KMS-11 (cell line): ENCODE measurements at regions not wholly inside any gene's neighbourhood (a gene's known extent, or its start where the extent isn't known, plus 50 kb on each side); places are given as distances from the start of the nearest gene placed in this dataset.

ENCODE experiments used
- H2AFZ ChIP-seq: fragments of 200-600 bp; sonication (generic); 2 replicates; pipeline ENCODE4 v1.6.1; 2016; ENCODE audit warnings: antibody characterized with exemption, mixed run types, low read depth
- H3K27ac ChIP-seq: fragments of 200-600 bp; sonication (generic); 2 replicates; pipeline ENCODE4 v1.6.1; 2016; ENCODE audit warnings: mild to moderate bottlenecking, mixed run types
- H3K27me3 ChIP-seq: fragments of 200-600 bp; sonication (generic); 2 replicates; pipeline ENCODE4 v1.6.1; 2017; ENCODE audit warnings: mild to moderate bottlenecking, low read depth, mixed run types, moderate library complexity; ENCODE audit not compliant: insufficient read depth
- H3K36me3 ChIP-seq: fragments of 200-600 bp; sonication (generic); 2 replicates; pipeline ENCODE4 v1.6.1; 2017; ENCODE audit warnings: mild to moderate bottlenecking, mixed run types; ENCODE audit not compliant: insufficient read depth
- H3K4me1 ChIP-seq: fragments of 200-600 bp; sonication (generic); 2 replicates; pipeline ENCODE4 v1.6.1; 2016; ENCODE audit warnings: mild to moderate bottlenecking, low read depth, mixed run types; ENCODE audit not compliant: poor library complexity, severe bottlenecking
- H3K4me2 ChIP-seq: fragments of 200-600 bp; sonication (generic); 2 replicates; pipeline ENCODE4 v1.7.0; 2016; ENCODE audit warnings: mild to moderate bottlenecking, mixed run types
- H3K4me3 ChIP-seq: fragments of 200-600 bp; sonication (generic); IDR thresholded peaks from 2 replicates; pipeline ENCODE4 v1.6.1; 2017; ENCODE audit warnings: low read depth, low read length, mixed read lengths; ENCODE audit not compliant: insufficient read depth
- H3K79me2 ChIP-seq: fragments of 200-600 bp; sonication (generic); 2 replicates; pipeline ENCODE4 v1.6.1; 2016; ENCODE audit warnings: low read depth, mixed run types; ENCODE audit not compliant: insufficient read depth
- H3K9ac ChIP-seq: fragments of 200-600 bp; sonication (generic); 2 replicates; pipeline ENCODE4 v1.6.1; 2016; ENCODE audit warnings: mild to moderate bottlenecking, mixed run types
- H4K20me1 ChIP-seq: fragments of 200-600 bp; sonication (generic); 2 replicates; pipeline ENCODE4 v1.6.1; 2016; ENCODE audit warnings: mild to moderate bottlenecking, mixed run types; ENCODE audit not compliant: insufficient read depth
- TF ChIP-seq, protein P1 (sequence below): fragments of 200-600 bp; sonication (generic); conservative IDR thresholded peaks from 2 replicates; pipeline ENCODE4 v1.6.1; 2017; ENCODE audit warnings: low read depth, mild to moderate bottlenecking, antibody characterized with exemption, low read length, moderate library complexity, mixed read lengths

DNA sequence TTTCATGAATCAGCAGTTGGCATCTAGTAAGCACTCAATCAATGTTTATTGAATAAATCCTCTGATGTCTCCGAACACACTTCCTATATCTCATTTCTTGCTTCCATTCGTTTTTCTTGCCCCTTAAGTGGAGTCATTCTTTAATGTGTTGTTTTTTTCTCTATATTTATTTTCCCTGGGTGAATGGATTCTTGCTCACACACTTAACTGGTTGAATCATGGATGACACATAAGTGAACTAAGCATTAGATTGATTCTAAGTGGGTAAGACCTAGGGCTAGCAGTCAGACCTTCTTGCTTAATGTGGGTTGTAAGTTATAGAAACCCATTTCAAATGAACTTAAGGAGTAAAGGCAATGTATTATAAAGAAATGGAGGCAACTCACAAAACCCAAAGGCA, 111.1 kb downstream of the RTL3 start:
- H2AFZ ChIP-seq: no peak overlapping the region
- TF ChIP-seq, protein P1, sequence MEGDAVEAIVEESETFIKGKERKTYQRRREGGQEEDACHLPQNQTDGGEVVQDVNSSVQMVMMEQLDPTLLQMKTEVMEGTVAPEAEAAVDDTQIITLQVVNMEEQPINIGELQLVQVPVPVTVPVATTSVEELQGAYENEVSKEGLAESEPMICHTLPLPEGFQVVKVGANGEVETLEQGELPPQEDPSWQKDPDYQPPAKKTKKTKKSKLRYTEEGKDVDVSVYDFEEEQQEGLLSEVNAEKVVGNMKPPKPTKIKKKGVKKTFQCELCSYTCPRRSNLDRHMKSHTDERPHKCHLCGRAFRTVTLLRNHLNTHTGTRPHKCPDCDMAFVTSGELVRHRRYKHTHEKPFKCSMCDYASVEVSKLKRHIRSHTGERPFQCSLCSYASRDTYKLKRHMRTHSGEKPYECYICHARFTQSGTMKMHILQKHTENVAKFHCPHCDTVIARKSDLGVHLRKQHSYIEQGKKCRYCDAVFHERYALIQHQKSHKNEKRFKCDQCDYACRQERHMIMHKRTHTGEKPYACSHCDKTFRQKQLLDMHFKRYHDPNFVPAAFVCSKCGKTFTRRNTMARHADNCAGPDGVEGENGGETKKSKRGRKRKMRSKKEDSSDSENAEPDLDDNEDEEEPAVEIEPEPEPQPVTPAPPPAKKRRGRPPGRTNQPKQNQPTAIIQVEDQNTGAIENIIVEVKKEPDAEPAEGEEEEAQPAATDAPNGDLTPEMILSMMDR: no peak
- no peak overlapping the region for H3K9ac ChIP-seq
- no peaks in the 10 kb centered on the region for H3K36me3 ChIP-seq
- H3K79me2 ChIP-seq: no peaks in the 10 kb centered on the region
- H3K4me1 ChIP-seq: no peaks in the 10 kb centered on the region
- H3K4me2 ChIP-seq: no peak overlapping the region
- no peak overlapping the region for H3K27ac ChIP-seq
- H3K27me3 ChIP-seq: no peaks in the 10 kb centered on the region
- no peaks in the 10 kb centered on the region for H4K20me1 ChIP-seq
- no peak overlapping the region for H3K4me3 ChIP-seq

DNA sequence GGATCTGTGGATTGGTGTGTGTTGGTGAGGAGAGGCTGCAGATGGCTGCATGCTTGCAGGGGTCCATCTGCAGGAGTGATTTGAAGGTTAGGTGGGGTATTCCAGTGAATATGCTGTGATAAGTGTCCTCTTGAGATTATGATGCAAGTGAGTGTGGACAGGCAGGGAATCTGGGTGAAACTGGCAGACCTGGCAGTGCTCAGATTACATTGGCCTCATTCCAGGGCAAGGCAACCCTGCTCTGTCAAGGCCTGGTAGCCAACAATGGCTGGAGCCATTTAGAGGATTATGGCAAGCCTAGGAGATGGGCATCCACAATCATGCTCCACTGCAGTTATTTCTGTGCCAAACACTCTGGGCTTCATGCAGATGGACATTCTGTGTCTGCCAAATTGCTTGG, 113.9 kb downstream of the RTL3 start:
- Histone ChIP-seq H3K79me2 (no peaks in the 10 kb centered on the region), H3K27me3 (no peaks in the 10 kb centered on the region), H2AFZ (no peak overlapping the region), H3K27ac (no peak overlapping the region), H3K4me2 (no peak overlapping the region), H4K20me1 (no peaks in the 10 kb centered on the region), H3K4me3 (no peak overlapping the region), H3K4me1 (no peaks in the 10 kb centered on the region), H3K36me3 (no peaks in the 10 kb centered on the region), H3K9ac (no peak overlapping the region)
- TF ChIP-seq, protein P1: no peak

DNA sequence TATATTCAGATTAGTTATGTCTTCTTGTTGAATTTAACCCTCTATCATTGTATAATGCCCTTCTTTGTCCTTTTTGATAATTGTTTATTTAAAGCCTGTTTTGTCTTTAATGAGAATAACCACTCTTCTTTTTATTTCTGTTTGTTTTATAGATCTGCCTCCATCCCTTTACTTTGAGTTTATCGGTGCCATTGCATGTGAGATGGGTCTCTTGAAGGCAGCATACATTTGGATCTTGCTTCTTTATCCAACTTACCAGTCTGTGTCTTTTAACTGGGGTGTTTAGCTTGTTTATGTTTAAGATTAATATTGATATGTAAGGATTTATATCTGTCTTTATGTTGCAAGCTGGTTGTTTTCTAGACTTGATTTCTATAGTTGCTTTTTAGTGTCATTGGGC, 115.8 kb downstream of the RTL3 start:
- Histone ChIP-seq H4K20me1 (no peaks in the 10 kb centered on the region), H3K27ac (no peak overlapping the region), H3K4me1 (no peaks in the 10 kb centered on the region), H2AFZ (no peak overlapping the region), H3K4me2 (no peak overlapping the region), H3K36me3 (no peaks in the 10 kb centered on the region), H3K9ac (no peak overlapping the region), H3K79me2 (no peaks in the 10 kb centered on the region), H3K4me3 (no peak overlapping the region), H3K27me3 (no peaks in the 10 kb centered on the region)
- TF ChIP-seq, protein P1: no peak

DNA sequence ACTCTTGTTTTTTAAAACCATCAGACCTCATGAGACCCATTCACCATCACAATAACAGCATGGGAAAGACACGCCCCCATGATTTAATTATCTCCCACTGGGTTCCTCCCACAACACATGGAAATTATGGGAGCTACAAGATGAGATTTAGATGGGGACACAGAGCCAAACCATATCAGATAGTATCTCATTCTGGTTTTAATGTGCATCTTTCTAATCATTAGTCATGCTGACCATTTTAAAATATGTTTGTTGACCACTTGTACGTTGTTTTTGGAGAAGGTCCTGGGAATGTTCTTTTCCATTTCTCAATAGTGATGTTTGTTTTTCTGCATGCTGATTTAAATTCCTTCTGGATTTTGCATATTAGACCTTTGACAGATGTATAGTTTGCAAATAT, 119.0 kb downstream of the RTL3 start:
- Histone ChIP-seq H3K4me2 (no peak overlapping the region), H3K4me3 (no peak overlapping the region), H2AFZ (no peak overlapping the region), H4K20me1 (no peaks in the 10 kb centered on the region), H3K27me3 (no peaks in the 10 kb centered on the region), H3K4me1 (no peaks in the 10 kb centered on the region), H3K36me3 (no peaks in the 10 kb centered on the region), H3K9ac (no peak overlapping the region), H3K79me2 (no peaks in the 10 kb centered on the region), H3K27ac (no peak overlapping the region)
- TF ChIP-seq, protein P1: no peak

DNA sequence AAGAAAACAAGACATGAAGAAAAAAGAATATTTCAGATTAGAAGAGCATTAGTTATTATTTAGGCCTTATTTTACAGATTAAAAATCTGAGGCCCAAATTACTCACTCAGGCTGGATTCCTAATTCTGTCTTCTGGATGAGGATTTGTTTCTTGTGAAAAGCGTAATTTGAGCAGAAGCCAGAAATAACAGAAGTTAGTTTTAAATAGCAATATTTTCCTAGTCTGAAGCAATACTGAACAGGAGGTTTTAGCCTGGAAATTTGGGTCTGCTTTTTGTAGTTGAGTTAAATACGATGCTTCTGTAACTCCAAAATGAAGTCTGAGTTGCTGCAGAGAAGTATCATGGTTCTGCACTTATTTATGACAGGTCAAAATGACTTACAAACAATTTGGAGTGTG, 124.9 kb downstream of the RTL3 start:
- H3K4me2 ChIP-seq: no peak overlapping the region
- H3K79me2 ChIP-seq: no peaks in the 10 kb centered on the region
- no peak overlapping the region for H3K4me3 ChIP-seq
- no peaks in the 10 kb centered on the region for H3K4me1 ChIP-seq
- no peak overlapping the region for H3K27ac ChIP-seq
- no peak overlapping the region for H3K9ac ChIP-seq
- H4K20me1 ChIP-seq: no peaks in the 10 kb centered on the region
- TF ChIP-seq, protein P1: no peak
- H3K36me3 ChIP-seq: no peaks in the 10 kb centered on the region
- no peaks in the 10 kb centered on the region for H3K27me3 ChIP-seq
- H2AFZ ChIP-seq: no peak overlapping the region
